Hepatocyte (in vitro differentiated cells): ENCODE measurements at regions not wholly inside any gene's neighbourhood (a gene's known extent, or its start where the extent isn't known, plus 50 kb on each side); places are given as distances from the start of the nearest gene placed in this dataset.

Experiments
- DNase-seq: peaks from one replicate; pipeline ENCODE4 v3.0.0-alpha.2; 2016; ENCODE audit warnings: low spot score
- H2AFZ ChIP-seq: fragments of 200-600 bp; sonication (generic); 2 replicates; pipeline ENCODE4 v1.6.0; 2016; ENCODE audit warnings: antibody characterized with exemption, mild to moderate bottlenecking
- H3K27ac ChIP-seq: fragments of 200-600 bp; sonication (generic); 2 replicates; pipeline ENCODE4 v1.5.1; 2016; ENCODE audit warnings: mild to moderate bottlenecking
- H3K27me3 ChIP-seq: fragments of 200-600 bp; sonication (generic); 2 replicates; pipeline ENCODE4 v1.6.1; 2016
- H3K36me3 ChIP-seq: fragments of 200-600 bp; sonication (generic); replicated peaks from 2 replicates; pipeline ENCODE4 v1.5.1; 2016; ENCODE audit warnings: low read depth; ENCODE audit not compliant: insufficient read depth
- H3K4me1 ChIP-seq: fragments of 200-600 bp; sonication (generic); 2 replicates; pipeline ENCODE4 v1.5.1; 2016; ENCODE audit warnings: mild to moderate bottlenecking, moderate library complexity; ENCODE audit not compliant: insufficient read depth
- H3K4me2 ChIP-seq: fragments of 200-600 bp; sonication (generic); 2 replicates; pipeline ENCODE4 v1.6.0; 2016
- H3K4me3 ChIP-seq: fragments of 200-600 bp; sonication (generic); 2 replicates; pipeline ENCODE4 v1.5.1; 2016; ENCODE audit warnings: mild to moderate bottlenecking
- H3K79me2 ChIP-seq: fragments of 200-600 bp; sonication (generic); 2 replicates; pipeline ENCODE4 v1.6.0; 2017; ENCODE audit warnings: mild to moderate bottlenecking
- H3K9me2 ChIP-seq: fragments of 200-600 bp; sonication (generic); replicated peaks from 2 replicates; pipeline ENCODE4 v1.6.0; 2017; ENCODE audit warnings: mild to moderate bottlenecking; ENCODE audit not compliant: insufficient read depth
- H3K9me3 ChIP-seq: fragments of 200-600 bp; sonication (generic); 2 replicates; pipeline ENCODE4 v1.5.1; 2016; ENCODE audit warnings: low read depth, mild to moderate bottlenecking
- H4K20me1 ChIP-seq: fragments of 200-600 bp; sonication (generic); 2 replicates; pipeline ENCODE4 v1.6.0; 2016; ENCODE audit warnings: mild to moderate bottlenecking; ENCODE audit not compliant: insufficient read depth, poor library complexity, severe bottlenecking
- EZH2 ChIP-seq: fragments of 200-600 bp; sonication (generic); IDR thresholded peaks from 2 replicates; pipeline ENCODE4 v1.6.1; 2016; ENCODE audit warnings: antibody characterized with exemption, mild to moderate bottlenecking, borderline replicate concordance
- EZH2phosphoT487 ChIP-seq: fragments of 200-600 bp; sonication (generic); IDR thresholded peaks from one replicate; pipeline ENCODE4 v1.6.1; 2018; ENCODE audit warnings: antibody characterized with exemption, mild to moderate bottlenecking, low read depth, moderate library complexity; ENCODE audit not compliant: unreplicated experiment, severe bottlenecking
- WGBS: methylation state at CpG from one replicate; pipeline ENCODE4 v1.1.6; 2016; ENCODE audit warnings: low lambda C conversion rate; ENCODE audit errors: missing lambda C conversion rate; 5-methylcytosine and 5-hydroxymethylcytosine counted together
- TF ChIP-seq, protein P1 (sequence below): fragments of 200-600 bp; sonication (generic); IDR thresholded peaks from 2 replicates; pipeline ENCODE4 v1.5.1; 2016; ENCODE audit warnings: antibody characterized with exemption, mild to moderate bottlenecking; ENCODE audit not compliant: poor library complexity

- 84% methylated on average over 5 of the region's 5 CpGs for WGBS
- Histone ChIP-seq H3K9me2 (no peaks in the 10 kb centered on the region), H3K27ac (no peak overlapping the region), H3K79me2 (no peaks in the 10 kb centered on the region), H4K20me1 (no peaks in the 10 kb centered on the region), H2AFZ (no peak overlapping the region), H3K4me1 (no peaks in the 10 kb centered on the region), H3K9me3 (no peaks in the 10 kb centered on the region), H3K36me3 (no peaks in the 10 kb centered on the region), H3K4me2 (no peak overlapping the region), H3K27me3 (peaks cover 4% of the 10 kb centered on the region), H3K4me3 (no peak overlapping the region)
- TF ChIP-seq EZH2phosphoT487 (no peak), EZH2 (no peak)
- TF ChIP-seq, protein P1, sequence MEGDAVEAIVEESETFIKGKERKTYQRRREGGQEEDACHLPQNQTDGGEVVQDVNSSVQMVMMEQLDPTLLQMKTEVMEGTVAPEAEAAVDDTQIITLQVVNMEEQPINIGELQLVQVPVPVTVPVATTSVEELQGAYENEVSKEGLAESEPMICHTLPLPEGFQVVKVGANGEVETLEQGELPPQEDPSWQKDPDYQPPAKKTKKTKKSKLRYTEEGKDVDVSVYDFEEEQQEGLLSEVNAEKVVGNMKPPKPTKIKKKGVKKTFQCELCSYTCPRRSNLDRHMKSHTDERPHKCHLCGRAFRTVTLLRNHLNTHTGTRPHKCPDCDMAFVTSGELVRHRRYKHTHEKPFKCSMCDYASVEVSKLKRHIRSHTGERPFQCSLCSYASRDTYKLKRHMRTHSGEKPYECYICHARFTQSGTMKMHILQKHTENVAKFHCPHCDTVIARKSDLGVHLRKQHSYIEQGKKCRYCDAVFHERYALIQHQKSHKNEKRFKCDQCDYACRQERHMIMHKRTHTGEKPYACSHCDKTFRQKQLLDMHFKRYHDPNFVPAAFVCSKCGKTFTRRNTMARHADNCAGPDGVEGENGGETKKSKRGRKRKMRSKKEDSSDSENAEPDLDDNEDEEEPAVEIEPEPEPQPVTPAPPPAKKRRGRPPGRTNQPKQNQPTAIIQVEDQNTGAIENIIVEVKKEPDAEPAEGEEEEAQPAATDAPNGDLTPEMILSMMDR: no peak
- no peak for DNase-seq
Observed at GRCh38 chr12:113697104-113697503, 225.4 kb upstream of the LHX5 start.

DNA sequence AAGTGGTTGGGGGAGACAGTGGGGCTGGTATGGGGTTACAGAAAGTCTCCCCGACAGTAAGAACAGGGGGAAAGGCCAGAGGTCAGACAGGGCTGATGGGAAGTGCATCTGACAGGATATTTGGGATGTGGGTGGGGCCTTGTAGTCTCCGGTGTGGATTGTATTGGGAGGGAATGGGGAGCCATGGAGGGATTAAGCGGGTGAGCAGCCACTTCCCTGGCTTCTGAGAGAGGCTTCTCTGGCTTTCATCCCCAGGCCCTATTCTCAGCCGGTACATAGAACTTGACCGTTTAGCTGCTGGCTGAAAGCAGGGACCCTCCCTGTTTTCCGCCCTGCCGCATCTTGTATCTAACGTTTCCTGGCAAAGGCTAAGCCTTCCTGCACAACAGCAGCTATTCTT lies 222.0 kb upstream of the LHX5 start:
- Histone ChIP-seq H3K4me2 (no peak overlapping the region), H4K20me1 (no peaks in the 10 kb centered on the region), H3K27me3 (peaks cover 4% of the 10 kb centered on the region), H3K4me3 (no peak overlapping the region), H3K36me3 (no peaks in the 10 kb centered on the region), H2AFZ (no peak overlapping the region), H3K79me2 (no peaks in the 10 kb centered on the region), H3K9me3 (no peaks in the 10 kb centered on the region), H3K27ac (no peak overlapping the region), H3K4me1 (no peaks in the 10 kb centered on the region), H3K9me2 (no peaks in the 10 kb centered on the region)
- TF ChIP-seq EZH2: no peak
- no peak for TF ChIP-seq EZH2phosphoT487
- TF ChIP-seq, protein P1: no peak
- no peak for DNase-seq
- 83% methylated on average over 8 of the region's 8 CpGs for WGBS

DNA sequence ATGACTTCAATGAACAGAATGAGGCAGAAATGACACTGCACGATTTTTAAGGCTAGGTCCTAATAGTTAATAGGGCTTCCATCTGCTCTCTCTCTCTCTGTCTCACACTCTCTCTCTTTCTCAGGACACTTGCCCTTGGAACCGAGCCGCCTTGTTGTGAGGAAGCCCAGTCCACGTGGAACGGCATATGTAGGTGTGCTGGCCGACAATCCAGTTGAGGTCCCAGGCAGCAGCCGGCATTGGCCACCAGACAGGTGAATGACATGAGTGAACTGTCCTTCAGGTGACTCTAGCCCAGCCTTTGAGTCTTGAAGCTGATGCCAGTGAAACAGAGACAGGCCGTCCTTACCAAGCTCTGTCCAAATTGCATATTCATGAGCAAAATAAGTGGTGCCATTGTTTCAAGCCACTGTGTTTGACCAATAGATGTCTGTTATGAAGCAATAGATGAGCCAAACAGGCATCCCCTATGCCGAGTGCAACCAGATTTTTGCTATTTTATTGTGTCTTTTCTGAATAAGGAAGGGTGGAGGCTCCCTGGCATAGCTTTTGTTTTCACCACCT lies 217.5 kb upstream of the LHX5 start:
- no peaks in the 10 kb centered on the region for H3K4me1 ChIP-seq
- no peak overlapping the region for H2AFZ ChIP-seq
- H4K20me1 ChIP-seq: no peaks in the 10 kb centered on the region
- no peaks in the 10 kb centered on the region for H3K9me2 ChIP-seq
- no peaks in the 10 kb centered on the region for H3K36me3 ChIP-seq
- no peak for TF ChIP-seq EZH2phosphoT487
- TF ChIP-seq, protein P1: no peak
- TF ChIP-seq EZH2: no peak
- 86% methylated on average over 9 of the region's 9 CpGs for WGBS
- DNase-seq: no peak
- H3K79me2 ChIP-seq: no peaks in the 10 kb centered on the region
- H3K9me3 ChIP-seq: no peaks in the 10 kb centered on the region
- no peak overlapping the region for H3K4me3 ChIP-seq
- no peak overlapping the region for H3K4me2 ChIP-seq
- no peak overlapping the region for H3K27ac ChIP-seq
- H3K27me3 ChIP-seq: no peaks in the 10 kb centered on the region

GRCh38 chr12:113688313-113688712 lies 216.6 kb upstream of the LHX5 start:
- Histone ChIP-seq H3K27me3 (no peaks in the 10 kb centered on the region), H3K9me3 (no peaks in the 10 kb centered on the region), H3K36me3 (no peaks in the 10 kb centered on the region), H2AFZ (no peak overlapping the region), H4K20me1 (no peaks in the 10 kb centered on the region), H3K4me1 (no peaks in the 10 kb centered on the region), H3K27ac (no peak overlapping the region), H3K4me3 (no peak overlapping the region), H3K79me2 (no peaks in the 10 kb centered on the region), H3K4me2 (no peak overlapping the region), H3K9me2 (no peaks in the 10 kb centered on the region)
- DNase-seq: no peak
- TF ChIP-seq, protein P1: no peak
- TF ChIP-seq EZH2 (no peak), EZH2phosphoT487 (no peak)
- 88% methylated on average over 5 of the region's 5 CpGs for WGBS
